HCT116 (cell line): ENCODE measurements at regions not wholly inside any gene's neighbourhood (a gene's known extent, or its start where the extent isn't known, plus 50 kb on each side); places are given as distances from the start of the nearest gene placed in this dataset.

Experiments used
- ATAC-seq: fragments of 200-7000 bp; cut with Tn5 transposase; 2 replicates; pipeline ENCODE4 v1.9.1; 2020; ENCODE audit warnings: mild to moderate bottlenecking, moderate library complexity
- BruUV-seq: library from RNA; stranded (reverse); fragments of 400-500 nt; replicated peaks from 2 replicates; lab custom pipeline; 2021; lab: Mats Ljungman, UMichigan
- CTCF ChIA-PET: fragments of 300-600 bp; sonication (Branson Sonifier 250); formaldehyde crosslinking; loops from one replicate; lab custom pipeline; 2021; ENCODE audit warnings: antibody characterized with exemption; lab: Charles Lee
- POLR2A ChIA-PET: fragments of 300-600, 350-600 bp; sonication (Branson Sonifier 250); formaldehyde crosslinking; loops from one replicate; lab custom pipeline; 2021; ENCODE audit warnings: antibody characterized with exemption; lab: Charles Lee
- RAD21 ChIA-PET, 2 experiments: fragments of 300-600 bp; sonication (Branson Sonifier 250); formaldehyde crosslinking; loops; one replicate each; lab custom pipeline; 2023; ENCODE audit warnings: low total read pairs in 2 of 2; ENCODE audit not compliant: uncharacterized antibody in 2 of 2, unreplicated experiment in 2 of 2, low non-redundant PET in 1 of 2; lab: Charles Lee
- DNase-seq: peaks from one replicate; pipeline ENCODE4 v3.0.0-alpha.2; 2010; ENCODE audit warnings: low read depth, low spot score
- H2AFZ ChIP-seq: fragments of 200-600 bp; shearing (Covaris generic), sonication (generic); 2 replicates; pipeline ENCODE4 v1.6.1; 2017; ENCODE audit warnings: low read depth, mixed run types, mixed read lengths, antibody characterized with exemption, low read length; ENCODE audit not compliant: poor library complexity, severe bottlenecking
- H3K27ac ChIP-seq: 2 replicates; pipeline ENCODE4 v1.5.1; 2012; ENCODE audit warnings: low read depth, low read length
- H3K27me3 ChIP-seq: fragments of 200-600 bp; sonication (generic); 2 replicates; pipeline ENCODE4 v1.6.1; 2016; ENCODE audit warnings: mixed run types, low read length, mixed read lengths; ENCODE audit not compliant: insufficient read depth
- H3K36me3 ChIP-seq, 2 experiments: fragments of 200-500 bp in 1 of 2; fragments of 200-600 bp in 1 of 2; sonication (Bioruptor generic) in 1 of 2; sonication (generic) in 1 of 2; 2 replicates each; pipeline versions ENCODE4 v1.5.1 to v1.6.1; 2014 to 2016; ENCODE audit warnings: low read length in 2 of 2, inconsistent platforms in 1 of 2, mixed read lengths in 1 of 2, mixed run types in 1 of 2; ENCODE audit not compliant: insufficient read depth in 2 of 2, control insufficient read depth in 1 of 2
- H3K4me1 ChIP-seq, 2 experiments: fragments of 200-600 bp in 1 of 2; sonication (generic) in 1 of 2; 2 replicates each; pipeline versions ENCODE4 v1.5.1 to v1.6.1; 2012 to 2017; ENCODE audit warnings: low read length in 2 of 2, inconsistent platforms in 1 of 2, mild to moderate bottlenecking in 1 of 2, mixed read lengths in 1 of 2, mixed run types in 1 of 2, moderate library complexity in 1 of 2; ENCODE audit not compliant: insufficient read depth in 2 of 2, control insufficient read depth in 1 of 2
- H3K4me2 ChIP-seq: fragments of 200-600 bp; sonication (generic); 2 replicates; pipeline ENCODE4 v1.6.1; 2017; ENCODE audit warnings: mixed run types, low read length, mixed read lengths
- H3K4me3 ChIP-seq, 2 experiments: fragments of 200-600 bp in 1 of 2; sonication (generic) in 1 of 2; replicated peaks in 1 of 2; 2 replicates each; pipeline ENCODE4 v1.5.1; 2011 to 2016; ENCODE audit warnings: low read length in 2 of 2, control low read depth in 1 of 2, low read depth in 1 of 2, mild to moderate bottlenecking in 1 of 2, mixed read lengths in 1 of 2, mixed run types in 1 of 2
- H3K79me2 ChIP-seq: fragments of 200-600 bp; sonication (generic); 2 replicates; pipeline ENCODE4 v1.6.1; 2017; ENCODE audit warnings: mild to moderate bottlenecking, mixed run types, low read length, moderate library complexity, mixed read lengths; ENCODE audit not compliant: insufficient read depth
- H3K9ac ChIP-seq: fragments of 200-600 bp; sonication (generic); 2 replicates; pipeline ENCODE4 v1.6.1; 2016; ENCODE audit warnings: low read length, mixed read lengths
- H3K9me2 ChIP-seq: fragments of 200-600 bp; sonication (generic), shearing (Covaris generic); 2 replicates; pipeline ENCODE4 v1.6.1; 2017; ENCODE audit warnings: mixed run types, mild to moderate bottlenecking, moderate library complexity; ENCODE audit not compliant: insufficient read depth
- H3K9me3 ChIP-seq, 2 experiments: fragments of 200-500 bp in 1 of 2; fragments of 200-600 bp in 1 of 2; sonication (Bioruptor generic) in 1 of 2; sonication (generic) in 1 of 2; 2 replicates each; pipeline ENCODE4 v1.6.1; 2014 to 2017; ENCODE audit warnings: low read length in 2 of 2, mixed read lengths in 2 of 2, inconsistent platforms in 1 of 2, low read depth in 1 of 2, mild to moderate bottlenecking in 1 of 2, mixed run types in 1 of 2, moderate library complexity in 1 of 2; ENCODE audit not compliant: control insufficient read depth in 1 of 2, insufficient read depth in 1 of 2
- H4K20me1 ChIP-seq: fragments of 200-600 bp; sonication (generic), shearing (Covaris generic); 2 replicates; pipeline ENCODE4 v1.6.1; 2017; ENCODE audit warnings: mixed run types, mild to moderate bottlenecking, moderate library complexity; ENCODE audit not compliant: insufficient read depth
- CBX3 ChIP-seq: IDR thresholded peaks from 2 replicates; pipeline ENCODE4 v1.6.1; 2012; ENCODE audit warnings: low read depth
- CEBPB ChIP-seq: IDR thresholded peaks from 2 replicates; pipeline ENCODE4 v1.6.1; 2012; ENCODE audit warnings: low read depth
- EZH2phosphoT487 ChIP-seq: fragments of 200-600 bp; IDR thresholded peaks from 2 replicates; pipeline ENCODE4 v1.6.1; 2018; ENCODE audit warnings: antibody characterized with exemption, borderline replicate concordance
- FOSL1 ChIP-seq: IDR thresholded peaks from 2 replicates; pipeline ENCODE4 v1.6.1; 2012; ENCODE audit warnings: low read depth
- POLR2A ChIP-seq: IDR thresholded peaks from 2 replicates; pipeline ENCODE4 v1.7.0; 2011; ENCODE audit warnings: borderline replicate concordance; ENCODE audit not compliant: insufficient read depth, insufficient read length; ENCODE audit errors: extremely low read depth
- POLR2AphosphoS5 ChIP-seq: IDR thresholded peaks from 2 replicates; pipeline ENCODE4 v1.6.1; 2011; ENCODE audit warnings: mild to moderate bottlenecking, low read depth, low read length, moderate library complexity
- TCF7L2 ChIP-seq: IDR thresholded peaks from 2 replicates; pipeline ENCODE4 v1.7.0; 2011; ENCODE audit warnings: borderline replicate concordance, inconsistent platforms; ENCODE audit not compliant: insufficient read depth, insufficient read length; ENCODE audit errors: extremely low read depth
- ZFX ChIP-seq: fragments of 450-650 bp; IDR thresholded peaks from 2 replicates; pipeline ENCODE4 v1.6.1; 2017
- intact Hi-C: fragments of 100-400 bp; cut with micrococcal nuclease; formaldehyde crosslinking; loops from 2 replicates; pipeline ENCODE4 v1.10.0; 2022
- TF ChIP-seq, protein P1 (sequence below), 3 experiments: fragments of 200-600 bp in 1 of 3; sonication (generic) in 1 of 3; IDR thresholded peaks in 2 of 3; conservative IDR thresholded peaks in 1 of 3; 2 replicates each; pipeline ENCODE4 v1.5.1; 2012 to 2017; ENCODE audit warnings: low read depth in 2 of 3, low read length in 2 of 3, antibody characterized with exemption in 1 of 3, borderline replicate concordance in 1 of 3, control low read depth in 1 of 3, mild to moderate bottlenecking in 1 of 3, mixed read lengths in 1 of 3, mixed run types in 1 of 3, moderate library complexity in 1 of 3; ENCODE audit not compliant: insufficient read depth in 1 of 3
- TF ChIP-seq, protein P2 (sequence below): IDR thresholded peaks from 2 replicates; pipeline ENCODE4 v1.6.1; 2011; ENCODE audit warnings: mild to moderate bottlenecking, low read length, moderate library complexity; ENCODE audit not compliant: insufficient replicate concordance; ENCODE audit errors: extremely low read depth

GRCh38 chr5:167889276-167889675, 402.2 kb upstream of the WWC1 start (continued):
- TF ChIP-seq, protein P1, sequence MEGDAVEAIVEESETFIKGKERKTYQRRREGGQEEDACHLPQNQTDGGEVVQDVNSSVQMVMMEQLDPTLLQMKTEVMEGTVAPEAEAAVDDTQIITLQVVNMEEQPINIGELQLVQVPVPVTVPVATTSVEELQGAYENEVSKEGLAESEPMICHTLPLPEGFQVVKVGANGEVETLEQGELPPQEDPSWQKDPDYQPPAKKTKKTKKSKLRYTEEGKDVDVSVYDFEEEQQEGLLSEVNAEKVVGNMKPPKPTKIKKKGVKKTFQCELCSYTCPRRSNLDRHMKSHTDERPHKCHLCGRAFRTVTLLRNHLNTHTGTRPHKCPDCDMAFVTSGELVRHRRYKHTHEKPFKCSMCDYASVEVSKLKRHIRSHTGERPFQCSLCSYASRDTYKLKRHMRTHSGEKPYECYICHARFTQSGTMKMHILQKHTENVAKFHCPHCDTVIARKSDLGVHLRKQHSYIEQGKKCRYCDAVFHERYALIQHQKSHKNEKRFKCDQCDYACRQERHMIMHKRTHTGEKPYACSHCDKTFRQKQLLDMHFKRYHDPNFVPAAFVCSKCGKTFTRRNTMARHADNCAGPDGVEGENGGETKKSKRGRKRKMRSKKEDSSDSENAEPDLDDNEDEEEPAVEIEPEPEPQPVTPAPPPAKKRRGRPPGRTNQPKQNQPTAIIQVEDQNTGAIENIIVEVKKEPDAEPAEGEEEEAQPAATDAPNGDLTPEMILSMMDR (IDR thresholded peaks at IDR 0.05 in 2 of 3, conservative IDR thresholded peaks at IDR 0.05 in 1 of 3; ENCODE audit: borderline replicate concordance in 1 of 3, insufficient read depth in 1 of 3, low read depth in 2 of 3, low read length in 2 of 3) = no peak
- no peak for TF ChIP-seq ZFX
- no peak for TF ChIP-seq POLR2A
- no peak for TF ChIP-seq CBX3
- TF ChIP-seq, protein P2, sequence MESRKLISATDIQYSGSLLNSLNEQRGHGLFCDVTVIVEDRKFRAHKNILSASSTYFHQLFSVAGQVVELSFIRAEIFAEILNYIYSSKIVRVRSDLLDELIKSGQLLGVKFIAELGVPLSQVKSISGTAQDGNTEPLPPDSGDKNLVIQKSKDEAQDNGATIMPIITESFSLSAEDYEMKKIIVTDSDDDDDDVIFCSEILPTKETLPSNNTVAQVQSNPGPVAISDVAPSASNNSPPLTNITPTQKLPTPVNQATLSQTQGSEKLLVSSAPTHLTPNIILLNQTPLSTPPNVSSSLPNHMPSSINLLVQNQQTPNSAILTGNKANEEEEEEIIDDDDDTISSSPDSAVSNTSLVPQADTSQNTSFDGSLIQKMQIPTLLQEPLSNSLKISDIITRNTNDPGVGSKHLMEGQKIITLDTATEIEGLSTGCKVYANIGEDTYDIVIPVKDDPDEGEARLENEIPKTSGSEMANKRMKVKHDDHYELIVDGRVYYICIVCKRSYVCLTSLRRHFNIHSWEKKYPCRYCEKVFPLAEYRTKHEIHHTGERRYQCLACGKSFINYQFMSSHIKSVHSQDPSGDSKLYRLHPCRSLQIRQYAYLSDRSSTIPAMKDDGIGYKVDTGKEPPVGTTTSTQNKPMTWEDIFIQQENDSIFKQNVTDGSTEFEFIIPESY = no peak

DNA sequence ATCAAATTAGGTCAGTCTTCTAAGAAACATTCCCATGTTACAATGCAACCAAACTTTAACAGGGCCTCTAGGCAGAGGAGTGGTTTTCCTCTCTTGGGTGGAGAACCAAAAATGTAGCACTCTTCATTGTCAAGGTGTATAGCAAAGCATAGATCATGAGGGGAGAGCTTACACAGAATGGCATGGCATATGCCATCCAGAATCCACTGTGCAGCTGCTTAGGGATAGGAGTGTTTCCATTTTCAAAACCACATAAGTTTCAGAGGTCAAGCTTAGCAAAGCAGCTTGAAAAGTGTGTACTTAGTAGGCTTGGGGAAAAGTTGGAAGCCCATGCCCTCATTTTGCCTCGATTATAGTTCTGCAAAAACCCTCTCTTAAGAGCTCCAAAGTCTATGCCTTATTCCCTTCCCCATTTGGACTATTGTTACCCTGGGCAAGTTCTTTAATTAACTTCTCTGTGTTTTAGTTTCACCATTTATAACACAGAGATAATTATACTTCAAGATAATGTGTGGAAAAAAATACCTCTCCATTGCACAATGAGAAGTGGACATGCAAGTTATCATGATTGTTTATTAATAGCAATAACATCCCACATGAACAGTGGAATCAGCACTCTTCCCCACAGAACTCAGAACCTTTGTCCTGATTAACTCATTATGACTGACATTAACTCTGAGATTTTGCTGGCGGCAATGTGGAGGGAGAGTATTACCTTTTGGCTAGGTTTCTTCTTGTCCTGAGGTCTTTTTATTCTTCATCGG, 398.9 kb upstream of the WWC1 start:
- Histone ChIP-seq H3K4me2 (no peak overlapping the region), H3K79me2 (no peaks in the 10 kb centered on the region), H3K27me3 (peaks cover 6% of the 10 kb centered on the region), H2AFZ (no peak overlapping the region), H3K4me1 (no peaks in the 10 kb centered on the region), H3K9me3 (no peaks in the 10 kb centered on the region), H4K20me1 (no peaks in the 10 kb centered on the region), H3K36me3 (no peaks in the 10 kb centered on the region), H3K9me2 (no peaks in the 10 kb centered on the region), H3K4me3 (no peak overlapping the region), H3K9ac (no peak overlapping the region), H3K27ac (no peak overlapping the region)
- ChIA-PET CTCF (no interaction called here), RAD21 (no interaction called here), POLR2A (no interaction called here)
- no peak for ATAC-seq
- TF ChIP-seq CEBPB (no peak), FOSL1 (no peak), TCF7L2 (no peak), EZH2phosphoT487 (no peak), POLR2AphosphoS5 (no peak)
- no TSS peak for BruUV-seq
- DNase-seq = no peak
- intact Hi-C loops = no loop called here
